ENCODE measurements at regions not wholly inside any gene's neighbourhood (a gene's known extent, or its start where the extent isn't known, plus 50 kb on each side); places are given as distances from the start of the nearest gene placed in this dataset.

DNA sequence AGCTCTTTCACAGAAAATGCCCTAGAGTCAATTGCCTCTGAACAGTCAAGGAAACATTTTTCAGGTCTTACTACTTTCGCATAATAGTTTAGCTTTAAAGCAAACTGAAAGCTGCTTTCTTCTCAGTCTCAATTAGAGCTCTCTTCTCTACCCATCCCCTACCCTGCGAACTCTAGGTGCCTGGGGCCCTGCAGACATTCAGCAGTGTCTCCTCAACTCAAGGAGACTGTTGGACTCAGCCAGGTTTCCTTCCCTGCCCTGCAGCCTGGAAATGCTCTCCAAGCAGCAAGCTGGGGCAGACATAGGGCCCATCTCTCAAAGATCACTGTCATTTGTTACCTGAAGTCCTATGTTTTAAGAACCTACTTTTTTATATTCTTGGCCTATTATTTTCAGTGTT, 312.5 kb upstream of the PRICKLE1 start:
- TF ChIP-seq, protein P1, sequence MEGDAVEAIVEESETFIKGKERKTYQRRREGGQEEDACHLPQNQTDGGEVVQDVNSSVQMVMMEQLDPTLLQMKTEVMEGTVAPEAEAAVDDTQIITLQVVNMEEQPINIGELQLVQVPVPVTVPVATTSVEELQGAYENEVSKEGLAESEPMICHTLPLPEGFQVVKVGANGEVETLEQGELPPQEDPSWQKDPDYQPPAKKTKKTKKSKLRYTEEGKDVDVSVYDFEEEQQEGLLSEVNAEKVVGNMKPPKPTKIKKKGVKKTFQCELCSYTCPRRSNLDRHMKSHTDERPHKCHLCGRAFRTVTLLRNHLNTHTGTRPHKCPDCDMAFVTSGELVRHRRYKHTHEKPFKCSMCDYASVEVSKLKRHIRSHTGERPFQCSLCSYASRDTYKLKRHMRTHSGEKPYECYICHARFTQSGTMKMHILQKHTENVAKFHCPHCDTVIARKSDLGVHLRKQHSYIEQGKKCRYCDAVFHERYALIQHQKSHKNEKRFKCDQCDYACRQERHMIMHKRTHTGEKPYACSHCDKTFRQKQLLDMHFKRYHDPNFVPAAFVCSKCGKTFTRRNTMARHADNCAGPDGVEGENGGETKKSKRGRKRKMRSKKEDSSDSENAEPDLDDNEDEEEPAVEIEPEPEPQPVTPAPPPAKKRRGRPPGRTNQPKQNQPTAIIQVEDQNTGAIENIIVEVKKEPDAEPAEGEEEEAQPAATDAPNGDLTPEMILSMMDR (optimal IDR thresholded peaks at IDR 0.05 in 1 of 3, IDR thresholded peaks at IDR 0.05 in 1 of 3, conservative IDR thresholded peaks at IDR 0.05 in 1 of 3; ENCODE audit: extremely low read depth in 1 of 3, insufficient read depth in 2 of 3, low read length in 3 of 3) = no peak
- no peak for TF ChIP-seq EZH2 (IDR thresholded peaks at IDR 0.05; ENCODE audit: low read length)

Measured in keratinocyte (primary cell).